Thyroid gland (tissue), 4 donors: ENCODE measurements at regions not wholly inside any gene's neighbourhood (a gene's known extent, or its start where the extent isn't known, plus 50 kb on each side); places are given as distances from the start of the nearest gene placed in this dataset.

Experiments
- CTCF ChIP-seq, 6 experiments: fragments of 200-600 bp in 3 of 6; fragments of 450-650 bp in 3 of 6; sonication (generic) in 3 of 6; IDR thresholded peaks; one replicate each; pipeline ENCODE4 v1.5.1; 2016 to 2019; ENCODE audit warnings: antibody characterized with exemption in 6 of 6, mild to moderate bottlenecking in 2 of 6, inconsistent platforms in 1 of 6, moderate library complexity in 1 of 6
- POLR2A ChIP-seq, 2 donors: fragments of 450-650 bp; IDR thresholded peaks; one replicate each; pipeline ENCODE4 v1.6.1; 2017; ENCODE audit warnings: antibody characterized with exemption in 2 of 2, mild to moderate bottlenecking in 2 of 2, moderate library complexity in 1 of 2

DNA sequence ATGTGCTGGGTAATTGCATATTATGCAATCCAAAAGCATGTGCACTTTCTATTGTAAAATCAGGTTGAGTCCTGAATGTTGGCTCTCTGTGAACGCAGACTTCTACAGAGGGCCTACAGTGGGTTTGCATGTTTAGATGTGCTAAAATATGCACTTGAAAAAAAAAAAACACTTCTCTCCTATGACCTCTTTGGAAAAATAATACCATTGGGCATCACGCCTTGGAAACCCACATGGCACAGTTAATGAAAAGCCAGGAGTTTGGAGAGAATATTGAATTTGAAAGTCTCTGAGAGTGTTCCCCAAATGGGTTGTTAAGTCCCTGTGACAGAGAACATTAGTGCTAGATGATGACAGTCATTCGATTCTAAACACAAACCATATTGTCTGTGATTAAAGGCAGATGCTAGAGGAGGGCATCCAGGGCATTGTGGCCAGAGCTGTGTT, 710.4 kb upstream of the PIK3C3 start:
- TF ChIP-seq CTCF (IDR thresholded peaks at IDR 0.05) (no peak), POLR2A (IDR thresholded peaks at IDR 0.05) (no peak)
